GM21515 (cell line): ENCODE measurements at regions not wholly inside any gene's neighbourhood (a gene's known extent, or its start where the extent isn't known, plus 50 kb on each side); places are given as distances from the start of the nearest gene placed in this dataset.

ENCODE experiments used
- ATAC-seq: cut with Tn5 transposase; IDR thresholded peaks from one replicate; pipeline ENCODE4 v1.9.1; 2021; ENCODE audit not compliant: unreplicated experiment

DNA sequence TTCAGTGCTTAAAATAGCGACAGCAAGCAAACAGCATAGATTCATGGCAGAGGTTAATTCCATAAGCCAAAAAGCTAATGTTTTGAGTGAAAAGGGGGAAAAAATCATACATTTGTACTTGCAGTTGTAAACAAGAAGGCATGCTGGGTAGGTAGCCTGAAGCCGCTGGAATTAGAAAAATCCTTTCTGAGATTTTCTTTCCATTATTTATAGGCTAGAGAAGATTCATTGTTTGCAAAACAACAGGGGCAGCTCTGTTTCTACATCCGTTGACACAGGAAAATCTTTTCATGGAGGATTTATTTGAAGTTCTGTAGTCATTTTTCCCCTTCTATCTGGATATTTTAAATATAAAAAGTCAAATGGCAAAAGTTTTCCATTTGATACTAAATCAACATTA is 843.9 kb downstream of the QKI start:
- ATAC-seq = no peak

DNA sequence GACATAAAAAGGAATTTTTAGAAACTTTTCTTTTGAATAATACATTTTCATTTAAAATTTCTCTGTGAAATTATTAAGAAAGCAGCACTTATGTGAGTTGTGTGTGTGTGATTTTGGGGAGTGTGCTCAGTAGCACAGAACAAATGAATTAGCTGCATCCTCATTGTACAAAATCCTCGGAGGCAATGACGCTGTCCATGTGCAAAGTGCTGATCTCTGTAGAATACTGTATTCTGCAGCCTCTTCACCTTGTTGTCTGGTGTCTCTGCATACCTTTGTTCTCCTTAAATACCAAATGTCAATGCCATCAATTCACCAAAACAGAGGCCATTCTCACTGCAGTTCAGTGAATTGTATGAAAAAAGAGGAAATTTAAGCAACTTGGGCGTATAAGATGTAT is 838.4 kb downstream of the QKI start:
- no peak for ATAC-seq

GRCh38 chr6:164252291-164252690 is 837.8 kb downstream of the QKI start:
- no peak for ATAC-seq

DNA sequence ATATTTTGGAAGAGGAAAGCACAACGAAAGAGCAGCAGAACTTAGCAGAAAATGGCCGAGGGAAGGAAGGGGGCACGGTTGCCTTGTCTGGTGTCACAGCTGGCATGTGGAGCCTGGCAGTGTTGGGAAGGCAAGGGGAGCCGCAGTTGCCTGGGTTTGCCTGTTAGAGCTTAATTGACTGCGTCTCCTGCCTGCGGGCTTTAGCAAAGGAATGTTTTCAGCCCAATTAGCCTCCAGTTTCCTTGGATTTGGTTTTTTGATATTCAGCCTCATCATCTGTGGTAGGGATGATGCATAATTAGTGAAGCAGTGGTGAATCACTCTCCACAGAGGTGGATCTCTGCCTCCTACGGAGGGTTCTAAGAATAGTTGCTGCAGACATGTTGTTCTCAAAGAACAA is 832.6 kb downstream of the QKI start:
- no peak for ATAC-seq

GRCh38 chr6:164246082-164246481 is 831.6 kb downstream of the QKI start:
- no peak for ATAC-seq

- ATAC-seq = no peak
Observed at GRCh38 chr6:164243949-164244348, 829.4 kb downstream of the QKI start.

- ATAC-seq = no peak
Observed at GRCh38 chr6:164243012-164243610, 828.6 kb downstream of the QKI start.

GRCh38 chr6:164230804-164231203 is 816.3 kb downstream of the QKI start:
- ATAC-seq = no peak

GRCh38 chr6:164230259-164230658 is 815.7 kb downstream of the QKI start:
- ATAC-seq = no peak

DNA sequence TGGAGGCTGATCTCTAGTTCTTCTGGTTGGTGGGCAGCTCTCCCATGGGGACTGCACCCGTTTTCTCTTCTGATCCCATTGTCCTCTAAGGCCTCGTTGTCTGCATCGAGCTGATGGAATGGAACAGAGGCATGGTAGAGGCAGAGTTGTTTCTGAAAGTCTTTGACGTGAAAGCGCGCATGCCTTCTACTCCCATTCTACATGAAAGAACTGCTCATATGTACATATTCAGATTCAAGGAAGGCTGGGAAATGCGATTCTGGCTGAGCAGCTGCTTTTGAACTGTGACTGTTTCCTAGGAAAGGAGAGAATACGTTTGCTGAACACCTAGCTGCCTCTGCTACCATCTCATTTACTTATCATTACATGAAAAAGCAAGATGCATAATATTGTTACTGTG is 815.2 kb downstream of the QKI start:
- ATAC-seq = no peak

- no peak for ATAC-seq
Observed at GRCh38 chr6:164227952-164228522, 813.5 kb downstream of the QKI start.

- no peak for ATAC-seq
Observed at GRCh38 chr6:164216839-164217238, 802.3 kb downstream of the QKI start.

DNA sequence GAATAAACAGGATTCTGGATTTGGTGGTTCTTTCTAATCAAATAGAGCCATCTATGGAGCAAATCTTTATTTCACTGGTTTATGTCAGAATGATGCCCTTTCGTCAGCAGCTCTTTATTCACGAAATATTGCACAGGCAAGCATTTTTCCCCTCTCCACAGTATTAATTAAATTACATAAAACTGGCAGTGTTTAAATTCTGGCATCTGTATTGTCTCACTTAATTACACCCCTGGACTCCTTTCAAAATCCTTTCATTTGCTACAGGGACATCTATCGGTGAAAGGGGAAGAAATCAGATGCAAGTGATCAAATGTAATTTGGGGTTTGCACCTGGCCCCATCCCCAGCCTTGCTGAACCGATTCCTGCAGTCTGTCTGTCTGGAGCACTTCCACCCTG is 801.9 kb downstream of the QKI start:
- no peak for ATAC-seq

DNA sequence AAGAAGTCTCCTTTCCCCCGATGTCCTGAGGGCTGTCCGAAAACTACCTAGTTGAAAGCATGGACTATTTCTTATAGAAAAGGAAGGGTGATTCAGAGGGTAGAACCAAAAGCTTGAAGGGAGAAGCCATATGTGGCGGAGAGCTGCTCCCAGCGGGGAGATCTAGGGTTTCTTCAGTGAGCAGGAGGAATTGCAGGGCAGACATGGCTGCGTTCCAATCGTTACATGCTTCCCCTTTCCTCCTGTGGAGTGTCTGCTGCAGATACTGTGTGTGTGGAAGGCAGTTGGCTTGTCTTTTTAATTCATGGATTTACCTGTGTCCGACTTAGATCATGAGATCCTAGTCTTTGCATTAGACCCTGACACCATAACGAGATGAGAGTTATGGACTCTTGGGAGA is 799.5 kb downstream of the QKI start:
- ATAC-seq = no peak

DNA sequence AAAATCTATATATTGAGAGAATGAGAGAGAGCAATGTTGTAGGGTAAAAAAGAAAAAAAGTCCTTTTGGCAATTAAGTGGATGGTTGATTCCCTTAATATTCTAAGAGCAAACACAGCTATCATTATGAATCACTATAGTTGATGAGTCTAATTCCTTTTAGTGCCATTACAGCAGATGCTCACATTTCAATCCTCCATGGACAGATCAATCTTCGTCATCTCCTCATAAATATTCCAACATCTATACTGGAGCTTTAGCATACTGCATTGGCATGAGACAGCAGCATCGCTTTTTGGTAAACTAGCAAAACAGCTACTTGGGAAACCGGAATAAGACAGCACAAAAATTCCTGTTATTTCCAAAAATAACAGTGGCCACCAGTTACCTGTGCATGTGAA is 796.7 kb downstream of the QKI start:
- no peak for ATAC-seq

DNA sequence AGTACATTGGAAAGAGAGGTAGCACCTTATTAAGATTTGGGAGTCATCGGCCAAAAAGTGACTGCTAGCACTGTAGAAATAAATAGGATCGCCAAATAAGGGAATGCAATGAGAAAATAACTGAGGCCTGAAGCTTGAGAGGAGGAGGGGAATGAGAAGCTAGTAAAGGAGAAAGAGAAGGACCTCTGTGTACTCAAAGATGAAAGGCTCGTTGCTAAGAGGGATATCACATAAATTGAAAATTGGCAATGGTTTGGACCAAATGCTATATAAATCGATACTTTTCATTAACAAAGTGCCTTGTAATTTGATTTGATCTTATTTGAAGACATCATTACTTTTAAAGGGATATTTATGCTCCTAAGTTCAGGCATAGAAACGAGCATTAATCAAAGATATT is 796.3 kb downstream of the QKI start:
- no peak for ATAC-seq

DNA sequence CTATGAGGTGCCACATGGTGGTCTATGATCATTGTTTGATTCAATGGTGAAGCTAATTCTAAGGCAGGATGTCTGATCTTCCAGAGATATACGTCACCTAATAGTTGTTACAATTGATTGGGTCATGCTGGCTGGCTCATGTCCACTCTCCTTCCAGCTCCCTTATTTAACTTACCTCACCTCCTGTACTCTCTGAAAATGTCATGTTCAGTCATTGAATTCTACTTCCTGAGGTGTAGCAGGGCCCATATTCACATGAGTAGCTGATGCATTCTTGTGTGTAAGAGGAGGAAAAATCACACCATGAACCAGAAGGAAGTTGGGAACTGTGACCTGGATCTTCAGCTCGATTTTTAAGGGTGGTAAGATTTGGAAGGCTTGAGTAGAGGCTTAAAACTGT is 795.8 kb downstream of the QKI start:
- ATAC-seq = no peak

GRCh38 chr6:164208371-164208770 is 793.9 kb downstream of the QKI start:
- ATAC-seq = no peak

- ATAC-seq = no peak
Observed at GRCh38 chr6:164206807-164207423, 792.4 kb downstream of the QKI start.

GRCh38 chr6:164200071-164200470 is 785.6 kb downstream of the QKI start:
- ATAC-seq = no peak

- no peak for ATAC-seq
Observed at GRCh38 chr6:164195942-164196281, 781.4 kb downstream of the QKI start.

DNA sequence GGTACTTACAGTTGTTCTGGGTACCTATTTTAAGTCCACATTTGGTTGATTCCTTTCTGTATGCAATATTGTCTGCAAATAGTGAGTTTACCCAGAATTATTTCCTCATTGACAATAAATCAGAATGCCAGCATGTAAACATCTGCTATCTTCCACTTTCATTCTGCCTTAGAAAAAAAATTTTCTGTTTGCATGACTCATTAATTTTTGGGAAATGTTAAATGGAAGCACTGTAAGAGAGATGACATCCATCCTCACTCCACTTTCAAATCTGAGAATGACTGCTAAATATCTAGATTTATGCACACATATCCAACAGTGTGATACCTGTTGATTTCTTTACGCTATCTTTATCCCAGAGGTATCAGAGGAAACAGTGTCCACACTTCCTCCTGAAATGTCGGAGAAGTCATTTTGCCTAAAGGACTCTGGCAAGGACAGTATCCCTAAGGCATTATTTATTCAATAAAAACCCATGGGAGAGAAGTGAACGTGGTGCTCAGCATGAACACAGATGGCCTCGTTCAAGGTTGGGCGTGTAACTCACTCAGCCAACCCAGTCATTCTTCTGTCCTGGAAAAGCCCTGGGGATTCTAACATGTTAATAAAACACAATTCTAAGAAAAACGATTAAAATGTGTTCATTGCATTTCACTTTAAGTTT is 780.9 kb downstream of the QKI start:
- ATAC-seq = no peak
